LNCaP clone FGC (cell line): ENCODE measurements at regions not wholly inside any gene's neighbourhood (a gene's known extent, or its start where the extent isn't known, plus 50 kb on each side); places are given as distances from the start of the nearest gene placed in this dataset.
A peak's percentile ranks its signal among the peaks of the same experiment; 100 is the strongest.
"Not testable (repeated sequence)": the region's sequence is repeated elsewhere in the genome, so short reads cannot be mapped to it uniquely, and the experiment has no call there.

Experiments
- DNase-seq: peaks from one replicate; pipeline ENCODE4 v3.0.0-alpha.2; 2011; ENCODE audit warnings: low read depth
- H3K4me3 ChIP-seq: 2 replicates; pipeline ENCODE4 v1.5.1; 2011; ENCODE audit warnings: mild to moderate bottlenecking, low read depth, low read length, control low read depth
- CTCF ChIP-seq: IDR thresholded peaks from 2 replicates; pipeline ENCODE4 v1.5.1; 2012; ENCODE audit warnings: mild to moderate bottlenecking; ENCODE audit not compliant: control insufficient read depth, insufficient read depth; ENCODE audit errors: extremely low read depth

- DNase-seq: peak; percentile 6
- TF ChIP-seq CTCF: peak; percentile 27
- no peak overlapping the region for H3K4me3 ChIP-seq
Observed at GRCh38 chr2:111667542-111668273, 216.3 kb downstream of the ANAPC1 start.

GRCh38 chr2:111668274-111668616, 215.7 kb downstream of the ANAPC1 start:
- TF ChIP-seq CTCF: no peak
- no peak overlapping the region for H3K4me3 ChIP-seq
- no peak for DNase-seq

GRCh38 chr2:111668741-111669140, 215.3 kb downstream of the ANAPC1 start:
- no peak for TF ChIP-seq CTCF
- H3K4me3 ChIP-seq: no peak overlapping the region
- no peak for DNase-seq

- no peak for DNase-seq
- no peak overlapping the region for H3K4me3 ChIP-seq
- no peak for TF ChIP-seq CTCF
Observed at GRCh38 chr2:111669928-111670695, 213.9 kb downstream of the ANAPC1 start.

GRCh38 chr2:111670776-111671175, 213.2 kb downstream of the ANAPC1 start:
- no peak for TF ChIP-seq CTCF
- no peak overlapping the region for H3K4me3 ChIP-seq
- no peak for DNase-seq

GRCh38 chr2:111671426-111672150, 212.4 kb downstream of the ANAPC1 start:
- TF ChIP-seq CTCF: no peak
- DNase-seq: no peak

GRCh38 chr2:111672641-111673040, 211.4 kb downstream of the ANAPC1 start:
- DNase-seq, H3K4me3 ChIP-seq: not testable (repeated sequence)

More at GRCh38 chr2:111671426-111672150, 212.4 kb downstream of the ANAPC1 start:
- H3K4me3 ChIP-seq: no peak overlapping the region
